Tibial nerve (tissue), 4 donors: ENCODE measurements at regions not wholly inside any gene's neighbourhood (a gene's known extent, or its start where the extent isn't known, plus 50 kb on each side); places are given as distances from the start of the nearest gene placed in this dataset.

ENCODE experiments used
- DNase-seq, 2 donors: peaks; one replicate each; pipeline ENCODE4 v3.0.0-alpha.2; 2019; ENCODE audit warnings: low spot score in 2 of 2
- H3K27ac ChIP-seq, 4 donors: fragments of 200-600 bp; sonication (generic) in 3 of 4; one replicate each; pipeline ENCODE4 v1.5.1; 2017 to 2019; ENCODE audit warnings: mild to moderate bottlenecking in 1 of 4
- H3K27me3 ChIP-seq, 2 donors: fragments of 200-600 bp; sonication (generic) in 1 of 2; one replicate each; pipeline versions ENCODE4 v1.5.1 to v1.6.0; 2017 to 2019
- H3K36me3 ChIP-seq, 3 donors: fragments of 200-600 bp; sonication (generic); one replicate each; pipeline ENCODE4 v1.5.1; 2018 to 2019
- H3K4me1 ChIP-seq, 4 donors: fragments of 200-600 bp; sonication (generic) in 3 of 4; one replicate each; pipeline ENCODE4 v1.5.1; 2017 to 2019
- H3K4me3 ChIP-seq, 4 donors: fragments of 200-600 bp; sonication (generic) in 3 of 4; one replicate each; pipeline ENCODE4 v1.5.1; 2017 to 2019; ENCODE audit warnings: mild to moderate bottlenecking in 1 of 4, moderate library complexity in 1 of 4
- H3K9me3 ChIP-seq, 4 donors: fragments of 200-600 bp; sonication (generic) in 3 of 4; one replicate each; pipeline ENCODE4 v1.5.1; 2017 to 2019
- EP300 ChIP-seq, 2 donors: sonication (generic); formaldehyde crosslinking; IDR thresholded peaks; one replicate each; pipeline ENCODE4 v1.6.1; 2017; ENCODE audit warnings: antibody characterized with exemption in 2 of 2, mild to moderate bottlenecking in 1 of 2
- POLR2A ChIP-seq, 2 donors: fragments of 450-650 bp; IDR thresholded peaks; one replicate each; pipeline ENCODE4 v1.6.1; 2017; ENCODE audit warnings: antibody characterized with exemption in 2 of 2, mild to moderate bottlenecking in 2 of 2, moderate library complexity in 2 of 2
- WGBS, 2 donors: methylation state at CpG; one replicate each; pipeline ENCODE4 v1.1.5; 2018; 5-methylcytosine and 5-hydroxymethylcytosine counted together
- TF ChIP-seq, protein P1 (sequence below), 5 experiments: fragments of 200-600 bp in 3 of 5; fragments of 450-650 bp in 2 of 5; sonication (generic) in 3 of 5; IDR thresholded peaks; one replicate each; pipeline ENCODE4 v1.5.1; 2016 to 2019; ENCODE audit warnings: antibody characterized with exemption in 5 of 5, mild to moderate bottlenecking in 3 of 5, moderate library complexity in 2 of 5

DNA sequence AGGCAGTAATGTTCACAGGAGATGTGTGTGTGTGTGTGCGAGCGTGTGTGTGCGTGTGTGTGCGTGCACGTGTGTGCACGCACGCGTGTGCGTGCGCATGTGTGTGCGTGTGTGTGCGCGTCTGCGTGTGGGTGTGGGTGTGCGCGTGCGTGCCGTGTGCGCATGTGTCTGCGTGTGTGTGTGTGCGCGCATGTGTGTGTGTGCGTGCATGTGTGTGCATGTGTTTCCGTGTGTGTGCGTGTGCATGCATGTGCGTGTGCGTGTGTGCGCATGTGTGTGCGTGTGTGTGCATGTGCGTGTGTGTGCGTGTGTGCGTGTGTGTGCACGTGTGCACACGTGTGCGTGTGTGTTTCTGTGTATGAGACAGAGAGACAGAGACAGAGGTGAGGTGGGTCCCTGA lies 136.0 kb upstream of the CST7 start:
- TF ChIP-seq, protein P1, sequence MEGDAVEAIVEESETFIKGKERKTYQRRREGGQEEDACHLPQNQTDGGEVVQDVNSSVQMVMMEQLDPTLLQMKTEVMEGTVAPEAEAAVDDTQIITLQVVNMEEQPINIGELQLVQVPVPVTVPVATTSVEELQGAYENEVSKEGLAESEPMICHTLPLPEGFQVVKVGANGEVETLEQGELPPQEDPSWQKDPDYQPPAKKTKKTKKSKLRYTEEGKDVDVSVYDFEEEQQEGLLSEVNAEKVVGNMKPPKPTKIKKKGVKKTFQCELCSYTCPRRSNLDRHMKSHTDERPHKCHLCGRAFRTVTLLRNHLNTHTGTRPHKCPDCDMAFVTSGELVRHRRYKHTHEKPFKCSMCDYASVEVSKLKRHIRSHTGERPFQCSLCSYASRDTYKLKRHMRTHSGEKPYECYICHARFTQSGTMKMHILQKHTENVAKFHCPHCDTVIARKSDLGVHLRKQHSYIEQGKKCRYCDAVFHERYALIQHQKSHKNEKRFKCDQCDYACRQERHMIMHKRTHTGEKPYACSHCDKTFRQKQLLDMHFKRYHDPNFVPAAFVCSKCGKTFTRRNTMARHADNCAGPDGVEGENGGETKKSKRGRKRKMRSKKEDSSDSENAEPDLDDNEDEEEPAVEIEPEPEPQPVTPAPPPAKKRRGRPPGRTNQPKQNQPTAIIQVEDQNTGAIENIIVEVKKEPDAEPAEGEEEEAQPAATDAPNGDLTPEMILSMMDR (IDR thresholded peaks at IDR 0.05) = no peak
- no peak for TF ChIP-seq POLR2A (IDR thresholded peaks at IDR 0.05)
- no peak for TF ChIP-seq EP300 (IDR thresholded peaks at IDR 0.05)
- H3K4me3 ChIP-seq = no peak overlapping the region
- no peaks in the 10 kb centered on the region for H3K27me3 ChIP-seq
- peaks cover 0 to 3% (median 0%) of the 10 kb centered on the region in 4 donors for H3K9me3 ChIP-seq
- no peak for DNase-seq
- H3K36me3 ChIP-seq = no peaks in the 10 kb centered on the region
- H3K4me1 ChIP-seq = no peaks in the 10 kb centered on the region
- 83 to 85% methylated on average over 35 of the region's 35 CpGs for WGBS, 2 donors
- H3K27ac ChIP-seq = no peak overlapping the region

DNA sequence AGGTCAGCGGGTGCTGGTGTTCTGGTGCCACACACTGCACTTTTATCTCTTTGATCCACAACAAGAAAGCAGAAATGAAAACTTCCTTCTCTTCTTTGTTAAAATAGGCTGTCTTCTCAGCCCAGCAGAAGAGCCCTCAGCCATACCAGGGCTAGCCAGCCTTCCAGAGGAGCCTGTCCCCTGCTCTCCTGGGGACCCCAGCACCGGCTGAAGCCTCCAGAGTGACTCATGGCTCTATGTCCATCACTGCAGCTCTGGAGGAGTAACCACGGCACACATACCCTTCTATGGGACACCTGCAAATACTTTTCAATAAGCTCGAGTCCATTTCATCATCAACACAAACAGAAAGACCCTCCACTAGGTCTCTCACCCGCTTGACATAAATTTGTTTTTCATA lies 135.6 kb upstream of the CST7 start:
- H3K4me1 ChIP-seq = no peaks in the 10 kb centered on the region
- no peak overlapping the region for H3K27ac ChIP-seq
- no peak overlapping the region for H3K4me3 ChIP-seq
- H3K27me3 ChIP-seq = no peaks in the 10 kb centered on the region
- DNase-seq = no peak
- TF ChIP-seq POLR2A (IDR thresholded peaks at IDR 0.05) (no peak), EP300 (IDR thresholded peaks at IDR 0.05) (no peak)
- TF ChIP-seq, protein P1 (IDR thresholded peaks at IDR 0.05) = no peak
- H3K9me3 ChIP-seq = peaks cover 0 to 3% (median 0%) of the 10 kb centered on the region in 4 donors
- WGBS, 2 donors = 77 to 79% methylated on average over 5 of the region's 5 CpGs
- H3K36me3 ChIP-seq = no peaks in the 10 kb centered on the region

DNA sequence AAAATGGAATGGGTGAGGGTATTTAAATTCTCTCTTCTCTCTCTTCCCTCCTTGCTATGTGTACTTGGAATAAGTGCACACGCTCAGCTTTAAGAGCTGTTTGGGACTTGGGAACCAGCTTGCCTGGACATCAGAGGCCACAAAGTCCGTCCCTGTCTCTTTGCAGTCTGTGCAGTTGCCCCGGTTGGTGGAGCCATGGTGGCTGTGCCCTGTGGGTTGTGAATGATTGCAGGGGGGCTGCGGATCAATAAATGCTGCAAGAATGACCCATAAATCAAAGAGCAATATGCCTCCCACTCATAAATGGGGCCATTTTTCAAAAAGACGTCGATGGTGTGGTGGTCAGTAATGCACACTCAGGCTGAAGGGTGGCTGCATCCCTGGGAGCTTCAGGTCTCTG lies 135.1 kb upstream of the CST7 start:
- peaks cover 0 to 3% (median 0%) of the 10 kb centered on the region in 4 donors for H3K9me3 ChIP-seq
- WGBS, 2 donors = 78% methylated on average over 6 of the region's 6 CpGs
- DNase-seq = no peak
- no peak overlapping the region for H3K27ac ChIP-seq
- no peaks in the 10 kb centered on the region for H3K36me3 ChIP-seq
- H3K4me3 ChIP-seq = no peak overlapping the region
- no peaks in the 10 kb centered on the region for H3K4me1 ChIP-seq
- H3K27me3 ChIP-seq = no peaks in the 10 kb centered on the region
- no peak for TF ChIP-seq EP300 (IDR thresholded peaks at IDR 0.05)
- TF ChIP-seq POLR2A (IDR thresholded peaks at IDR 0.05) = no peak
- TF ChIP-seq, protein P1 (IDR thresholded peaks at IDR 0.05) = no peak

DNA sequence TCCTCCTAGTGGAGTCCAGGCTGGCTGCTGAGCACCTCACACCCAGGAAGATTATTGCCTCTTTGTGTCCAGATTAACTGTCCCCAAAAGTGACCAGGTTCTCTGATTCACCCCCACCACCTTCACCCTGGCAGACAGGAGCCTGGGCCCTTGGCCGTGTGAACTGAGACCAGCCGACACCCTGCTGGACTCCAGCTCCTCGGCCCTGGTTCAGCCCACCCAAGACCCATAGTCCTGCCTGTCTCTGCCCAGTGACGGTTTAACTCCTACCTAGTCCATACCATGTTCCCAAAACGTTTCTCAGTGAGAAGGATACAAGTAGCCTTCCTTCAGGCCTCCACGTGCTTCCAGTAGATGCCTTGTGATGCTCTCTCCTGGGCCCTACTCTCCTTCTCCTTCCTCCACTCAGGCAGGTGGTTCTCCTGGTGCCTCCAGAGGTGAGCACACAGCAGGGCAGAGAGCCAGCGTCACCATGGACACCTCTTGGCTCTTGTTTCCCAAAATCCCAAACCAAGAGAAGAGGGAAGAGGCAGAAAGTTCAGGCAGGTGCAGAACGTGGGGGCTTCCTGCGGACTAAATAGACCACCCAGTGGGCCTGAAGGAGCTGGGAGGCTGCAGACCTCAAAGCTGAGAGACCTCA lies 134.4 kb upstream of the CST7 start:
- TF ChIP-seq, protein P1 (IDR thresholded peaks at IDR 0.05) = no peak
- TF ChIP-seq POLR2A (IDR thresholded peaks at IDR 0.05) (no peak), EP300 (IDR thresholded peaks at IDR 0.05) (no peak)
- Histone ChIP-seq H3K4me3 (no peak overlapping the region), H3K36me3 (no peaks in the 10 kb centered on the region), H3K9me3 (peaks cover 0 to 8% (median 0%) of the 10 kb centered on the region in 4 donors), H3K4me1 (no peaks in the 10 kb centered on the region), H3K27ac (no peak overlapping the region), H3K27me3 (no peaks in the 10 kb centered on the region)
- 73 to 84% methylated on average over 9 of the region's 9 CpGs for WGBS, 2 donors
- DNase-seq = no peak

DNA sequence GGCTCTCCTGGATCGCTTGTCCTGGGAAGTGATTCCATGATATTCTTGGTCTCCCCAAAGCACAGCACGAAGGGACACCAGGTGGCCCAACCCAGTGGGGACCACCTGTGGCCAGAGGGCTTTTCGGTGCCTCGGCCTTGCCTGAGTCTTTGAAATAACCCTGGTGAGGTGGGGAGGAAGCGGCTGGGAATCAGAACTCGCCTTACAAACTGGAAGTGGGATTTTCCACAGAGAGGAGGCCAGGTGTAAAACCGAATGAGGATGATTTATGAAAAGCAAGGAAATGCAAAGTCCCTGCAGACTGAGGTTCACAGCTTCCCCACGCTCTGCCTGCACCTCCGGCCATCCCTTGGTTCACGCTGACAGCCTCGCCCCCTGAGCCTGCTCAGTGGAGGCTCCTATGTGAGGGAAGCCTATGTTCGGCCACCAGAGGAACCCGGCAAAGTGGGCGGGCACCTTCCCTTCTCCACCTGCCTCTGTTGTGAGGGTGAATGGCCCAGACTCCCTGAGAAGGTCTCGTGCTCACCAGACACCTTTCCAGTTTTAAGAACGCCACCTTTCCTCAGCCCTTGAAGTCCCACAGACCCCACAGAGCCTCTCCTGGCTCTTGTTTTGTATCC lies 133.8 kb upstream of the CST7 start:
- no peak for TF ChIP-seq EP300 (IDR thresholded peaks at IDR 0.05)
- H3K36me3 ChIP-seq = no peaks in the 10 kb centered on the region
- DNase-seq = no peak
- H3K9me3 ChIP-seq = peaks cover 0 to 14% (median 0%) of the 10 kb centered on the region in 4 donors
- no peak overlapping the region for H3K27ac ChIP-seq
- no peaks in the 10 kb centered on the region for H3K4me1 ChIP-seq
- WGBS, 2 donors = 77 to 81% methylated on average over 16 of the region's 16 CpGs
- H3K27me3 ChIP-seq = no peaks in the 10 kb centered on the region
- H3K4me3 ChIP-seq = no peak overlapping the region
